SH-SY5Y (cell line): ENCODE measurements at regions not wholly inside any gene's neighbourhood (a gene's known extent, or its start where the extent isn't known, plus 50 kb on each side); places are given as distances from the start of the nearest gene placed in this dataset.

ENCODE experiments used
- GATA2 ChIP-seq: IDR thresholded peaks from 2 replicates; pipeline ENCODE4 v1.6.1; 2011; ENCODE audit warnings: mild to moderate bottlenecking, low read depth, low read length
- GATA3 ChIP-seq: IDR thresholded peaks from 2 replicates; pipeline ENCODE4 v1.6.1; 2011; ENCODE audit warnings: low read depth, mild to moderate bottlenecking, low read length, moderate library complexity

DNA sequence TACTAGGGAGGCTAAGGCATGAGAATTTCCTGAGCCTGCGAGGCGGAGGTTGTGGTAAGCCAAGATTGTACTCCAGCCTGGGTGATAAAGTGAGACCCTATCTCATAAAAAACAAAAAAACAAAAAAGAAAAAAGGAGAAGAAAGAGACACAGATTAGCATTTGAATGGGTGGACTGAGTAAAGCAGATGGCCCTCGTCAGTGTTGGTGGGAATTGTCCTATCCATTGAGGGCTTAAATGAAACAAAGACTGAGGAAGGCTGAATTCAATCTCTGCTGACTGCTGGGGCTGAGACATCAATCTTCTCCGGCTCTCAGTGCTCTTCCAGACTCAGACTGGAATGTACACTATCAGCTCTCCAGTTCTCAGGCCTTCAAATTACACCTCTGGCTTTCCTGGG lies 136.8 kb downstream of the SLC7A11 start:
- TF ChIP-seq GATA2 (no peak), GATA3 (no peak)
